ENCODE measurements at regions not wholly inside any gene's neighbourhood (a gene's known extent, or its start where the extent isn't known, plus 50 kb on each side); places are given as distances from the start of the nearest gene placed in this dataset.

- no peak overlapping the region for H3K4me3 ChIP-seq (ENCODE audit: low read depth, low read length)
- DNase-seq (ENCODE audit: low read depth) = no peak
- TF ChIP-seq, protein P1, sequence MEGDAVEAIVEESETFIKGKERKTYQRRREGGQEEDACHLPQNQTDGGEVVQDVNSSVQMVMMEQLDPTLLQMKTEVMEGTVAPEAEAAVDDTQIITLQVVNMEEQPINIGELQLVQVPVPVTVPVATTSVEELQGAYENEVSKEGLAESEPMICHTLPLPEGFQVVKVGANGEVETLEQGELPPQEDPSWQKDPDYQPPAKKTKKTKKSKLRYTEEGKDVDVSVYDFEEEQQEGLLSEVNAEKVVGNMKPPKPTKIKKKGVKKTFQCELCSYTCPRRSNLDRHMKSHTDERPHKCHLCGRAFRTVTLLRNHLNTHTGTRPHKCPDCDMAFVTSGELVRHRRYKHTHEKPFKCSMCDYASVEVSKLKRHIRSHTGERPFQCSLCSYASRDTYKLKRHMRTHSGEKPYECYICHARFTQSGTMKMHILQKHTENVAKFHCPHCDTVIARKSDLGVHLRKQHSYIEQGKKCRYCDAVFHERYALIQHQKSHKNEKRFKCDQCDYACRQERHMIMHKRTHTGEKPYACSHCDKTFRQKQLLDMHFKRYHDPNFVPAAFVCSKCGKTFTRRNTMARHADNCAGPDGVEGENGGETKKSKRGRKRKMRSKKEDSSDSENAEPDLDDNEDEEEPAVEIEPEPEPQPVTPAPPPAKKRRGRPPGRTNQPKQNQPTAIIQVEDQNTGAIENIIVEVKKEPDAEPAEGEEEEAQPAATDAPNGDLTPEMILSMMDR (IDR thresholded peaks at IDR 0.05; ENCODE audit: low read depth, low read length) = no peak
- TF ChIP-seq, protein P2, sequence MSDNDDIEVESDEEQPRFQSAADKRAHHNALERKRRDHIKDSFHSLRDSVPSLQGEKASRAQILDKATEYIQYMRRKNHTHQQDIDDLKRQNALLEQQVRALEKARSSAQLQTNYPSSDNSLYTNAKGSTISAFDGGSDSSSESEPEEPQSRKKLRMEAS (IDR thresholded peaks at IDR 0.05; ENCODE audit: low read depth, low read length) = no peak
Measured at GRCh38 chr2:118596620-118597019, 250.8 kb downstream of the EN1 start.

DNA sequence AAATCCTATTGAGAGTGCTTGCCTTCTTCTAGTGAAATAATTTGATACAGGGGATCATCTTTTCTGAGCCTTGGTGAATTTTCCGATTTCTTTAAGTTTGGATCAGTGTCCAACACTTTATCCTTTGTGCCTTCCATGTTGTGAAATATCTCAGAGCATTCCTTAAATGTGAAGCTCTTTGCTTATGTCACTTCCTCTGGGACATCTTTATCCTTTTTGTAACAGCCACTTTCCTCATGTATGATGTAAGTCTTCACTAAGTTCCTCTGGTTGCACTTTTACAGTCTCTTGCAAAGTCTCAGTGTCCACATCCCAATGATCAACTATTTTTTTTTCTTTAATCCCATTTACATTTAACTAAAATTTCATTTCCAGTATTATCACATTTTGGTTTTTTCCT is 254.2 kb downstream of the EN1 start:
- DNase-seq (ENCODE audit: low read depth) = no peak
- TF ChIP-seq POLR2A (IDR thresholded peaks at IDR 0.05; ENCODE audit: extremely low read depth, insufficient read length) (no peak), MYC (IDR thresholded peaks at IDR 0.05; ENCODE audit: low read depth, low read length) (no peak)
- TF ChIP-seq, protein P1 (IDR thresholded peaks at IDR 0.05; ENCODE audit: low read depth, low read length) = no peak
- TF ChIP-seq, protein P2 (IDR thresholded peaks at IDR 0.05; ENCODE audit: low read depth, low read length) = no peak
- H3K4me3 ChIP-seq (ENCODE audit: low read depth, low read length) = no peak overlapping the region

GRCh38 chr2:118591223-118591622 is 256.2 kb downstream of the EN1 start:
- no peak overlapping the region for H3K4me3 ChIP-seq (ENCODE audit: low read depth, low read length)
- TF ChIP-seq, protein P2 (IDR thresholded peaks at IDR 0.05; ENCODE audit: low read depth, low read length) = no peak
- TF ChIP-seq POLR2A (IDR thresholded peaks at IDR 0.05; ENCODE audit: extremely low read depth, insufficient read length) (no peak), MYC (IDR thresholded peaks at IDR 0.05; ENCODE audit: low read depth, low read length) (no peak)
- TF ChIP-seq, protein P1 (IDR thresholded peaks at IDR 0.05; ENCODE audit: low read depth, low read length) = no peak
- DNase-seq (ENCODE audit: low read depth) = no peak

DNA sequence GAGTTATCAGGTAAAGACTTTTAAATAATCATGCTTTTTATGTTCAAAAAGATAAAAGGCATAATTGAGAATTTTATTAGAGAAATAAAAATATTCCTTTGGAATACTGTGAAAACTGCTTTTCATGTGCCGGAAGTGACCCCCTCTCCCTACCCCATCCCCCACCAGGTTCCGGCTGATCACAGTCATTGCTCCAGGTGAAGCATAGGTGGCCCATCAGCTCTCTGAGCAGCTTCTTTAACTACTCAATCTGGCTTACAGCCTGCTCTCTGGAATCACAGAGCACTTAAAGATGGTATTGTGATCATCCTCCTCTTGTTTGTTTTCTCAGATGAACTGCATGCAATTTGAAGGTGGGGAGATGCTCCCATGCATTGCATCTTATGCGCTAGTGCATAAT is 257.7 kb downstream of the EN1 start:
- no peak overlapping the region for H3K4me3 ChIP-seq (ENCODE audit: low read depth, low read length)
- DNase-seq (ENCODE audit: low read depth) = no peak
- TF ChIP-seq MYC (IDR thresholded peaks at IDR 0.05; ENCODE audit: low read depth, low read length) = no peak
- no peak for TF ChIP-seq POLR2A (IDR thresholded peaks at IDR 0.05; ENCODE audit: extremely low read depth, insufficient read length)
- TF ChIP-seq, protein P1 (IDR thresholded peaks at IDR 0.05; ENCODE audit: low read depth, low read length) = no peak
- TF ChIP-seq, protein P2 (IDR thresholded peaks at IDR 0.05; ENCODE audit: low read depth, low read length) = no peak

- H3K4me3 ChIP-seq (ENCODE audit: low read depth, low read length) = no peak overlapping the region
- DNase-seq (ENCODE audit: low read depth) = no peak
- TF ChIP-seq, protein P2 (IDR thresholded peaks at IDR 0.05; ENCODE audit: low read depth, low read length) = no peak
- TF ChIP-seq MYC (IDR thresholded peaks at IDR 0.05; ENCODE audit: low read depth, low read length) = no peak
- TF ChIP-seq, protein P1 (IDR thresholded peaks at IDR 0.05; ENCODE audit: low read depth, low read length) = no peak
Measured at GRCh38 chr2:118588850-118589249, 258.6 kb downstream of the EN1 start.

DNA sequence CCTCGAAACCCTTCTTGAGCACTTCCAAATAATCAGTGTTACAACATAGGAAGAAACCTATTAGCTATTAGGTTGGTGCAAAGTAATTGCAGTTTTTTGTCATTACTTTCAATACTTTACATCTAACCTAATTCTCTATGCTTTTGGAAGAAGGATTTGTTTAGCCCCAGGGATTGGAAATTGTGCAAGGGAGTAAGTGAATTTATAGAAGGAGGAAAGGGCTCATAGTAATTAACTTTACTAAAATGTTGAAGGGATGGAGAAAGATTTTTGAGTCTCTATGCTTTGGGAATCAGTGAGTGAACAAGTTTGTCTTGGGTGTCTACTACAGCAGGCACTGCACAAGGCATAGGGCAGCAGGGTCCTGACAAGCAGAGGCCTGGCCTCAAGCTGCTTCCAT is 261.1 kb downstream of the EN1 start:
- TF ChIP-seq, protein P2 (IDR thresholded peaks at IDR 0.05; ENCODE audit: low read depth, low read length) = no peak
- TF ChIP-seq, protein P1 (IDR thresholded peaks at IDR 0.05; ENCODE audit: low read depth, low read length) = no peak
- DNase-seq (ENCODE audit: low read depth) = no peak
- no peak overlapping the region for H3K4me3 ChIP-seq (ENCODE audit: low read depth, low read length)
